ENCODE measurements at regions not wholly inside any gene's neighbourhood (a gene's known extent, or its start where the extent isn't known, plus 50 kb on each side); places are given as distances from the start of the nearest gene placed in this dataset.

DNA sequence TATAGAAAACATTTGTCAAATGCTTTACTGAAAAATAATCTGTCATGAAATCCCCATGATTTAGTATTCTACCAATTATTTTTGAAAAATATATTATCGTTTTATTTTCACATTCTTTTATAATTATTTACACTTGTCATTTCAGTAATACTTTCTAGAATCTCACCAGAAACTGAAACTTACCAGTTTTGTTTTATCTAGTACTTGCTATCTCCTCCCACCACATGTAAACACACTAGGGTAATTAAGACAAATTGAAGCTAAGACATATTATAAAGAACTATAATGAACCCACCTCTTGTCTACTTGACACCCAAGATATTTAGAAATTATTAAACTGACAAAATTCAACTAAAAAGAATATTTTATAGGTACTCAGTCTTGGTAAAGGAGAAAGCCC, 51.5 kb upstream of the GRM3 start:
- TF ChIP-seq, protein P1, sequence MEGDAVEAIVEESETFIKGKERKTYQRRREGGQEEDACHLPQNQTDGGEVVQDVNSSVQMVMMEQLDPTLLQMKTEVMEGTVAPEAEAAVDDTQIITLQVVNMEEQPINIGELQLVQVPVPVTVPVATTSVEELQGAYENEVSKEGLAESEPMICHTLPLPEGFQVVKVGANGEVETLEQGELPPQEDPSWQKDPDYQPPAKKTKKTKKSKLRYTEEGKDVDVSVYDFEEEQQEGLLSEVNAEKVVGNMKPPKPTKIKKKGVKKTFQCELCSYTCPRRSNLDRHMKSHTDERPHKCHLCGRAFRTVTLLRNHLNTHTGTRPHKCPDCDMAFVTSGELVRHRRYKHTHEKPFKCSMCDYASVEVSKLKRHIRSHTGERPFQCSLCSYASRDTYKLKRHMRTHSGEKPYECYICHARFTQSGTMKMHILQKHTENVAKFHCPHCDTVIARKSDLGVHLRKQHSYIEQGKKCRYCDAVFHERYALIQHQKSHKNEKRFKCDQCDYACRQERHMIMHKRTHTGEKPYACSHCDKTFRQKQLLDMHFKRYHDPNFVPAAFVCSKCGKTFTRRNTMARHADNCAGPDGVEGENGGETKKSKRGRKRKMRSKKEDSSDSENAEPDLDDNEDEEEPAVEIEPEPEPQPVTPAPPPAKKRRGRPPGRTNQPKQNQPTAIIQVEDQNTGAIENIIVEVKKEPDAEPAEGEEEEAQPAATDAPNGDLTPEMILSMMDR (IDR thresholded peaks at IDR 0.05; ENCODE audit: insufficient read depth, low read depth, low read length) = no peak
- H3K4me3 ChIP-seq (ENCODE audit: low read depth, low read length) = no peak overlapping the region
- no peak for DNase-seq (ENCODE audit: low read depth)

DNA sequence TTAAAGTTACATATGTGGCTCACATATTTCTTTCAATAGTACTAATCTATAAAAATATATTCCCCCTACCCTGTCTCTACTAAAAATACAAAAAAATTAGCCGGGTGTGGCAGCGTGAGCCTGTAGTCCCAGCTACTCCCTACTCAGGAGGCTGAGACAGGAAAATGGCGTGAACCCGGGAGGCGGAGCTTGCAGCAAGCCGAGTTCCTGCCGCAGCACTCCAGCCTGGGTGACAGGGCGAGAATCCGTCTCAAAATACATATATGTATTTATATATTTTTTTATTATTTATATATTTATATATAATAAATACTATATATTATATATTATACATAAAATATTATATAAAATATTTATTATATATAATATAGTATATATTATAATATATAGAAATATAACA, 69.7 kb upstream of the GRM3 start:
- DNase-seq (ENCODE audit: low read depth) = no peak
- TF ChIP-seq, protein P1 (IDR thresholded peaks at IDR 0.05; ENCODE audit: insufficient read depth, low read depth, low read length) = no peak
- H3K4me3 ChIP-seq (ENCODE audit: low read depth, low read length) = no peak overlapping the region

DNA sequence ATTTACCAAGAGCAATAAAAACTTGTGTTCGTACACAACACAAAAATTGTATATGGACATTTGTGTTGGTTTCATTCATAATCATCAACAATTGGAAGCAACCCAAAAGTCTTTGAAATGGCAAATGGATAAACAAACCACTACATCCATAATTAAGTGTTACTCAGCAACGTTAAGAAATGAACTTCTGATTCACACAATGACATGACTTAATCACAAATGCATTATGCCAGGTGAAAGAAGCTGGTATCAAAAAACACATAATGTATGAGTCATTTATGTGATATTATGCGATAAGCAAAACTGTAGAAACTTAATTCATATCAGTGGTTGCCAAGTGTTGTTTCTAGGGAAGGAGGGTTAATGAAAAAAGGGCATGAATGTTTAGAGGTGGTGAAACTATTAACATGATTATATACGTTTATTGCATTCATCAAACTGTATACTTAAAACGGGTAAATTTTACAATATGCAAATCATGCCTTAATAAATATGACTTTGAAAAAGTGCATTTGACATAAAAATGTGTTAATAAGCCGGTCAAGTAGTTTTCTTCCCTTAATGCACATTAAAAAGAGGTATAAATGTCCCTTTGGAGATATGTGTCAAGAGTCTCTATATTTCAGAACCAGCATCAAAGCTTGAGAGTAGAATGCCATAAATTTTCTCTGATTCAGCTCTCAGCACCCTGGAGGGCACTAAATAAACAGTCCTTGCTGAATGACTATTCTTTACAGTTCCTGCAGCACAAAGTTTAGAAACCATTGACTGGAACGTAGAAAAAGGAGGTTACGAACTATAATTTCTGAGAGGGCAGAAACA, 84.8 kb upstream of the GRM3 start:
- DNase-seq (ENCODE audit: low read depth) = no peak
- H3K4me3 ChIP-seq (ENCODE audit: low read depth, low read length) = no peak overlapping the region
- TF ChIP-seq, protein P1 (IDR thresholded peaks at IDR 0.05; ENCODE audit: insufficient read depth, low read depth, low read length) = no peak

DNA sequence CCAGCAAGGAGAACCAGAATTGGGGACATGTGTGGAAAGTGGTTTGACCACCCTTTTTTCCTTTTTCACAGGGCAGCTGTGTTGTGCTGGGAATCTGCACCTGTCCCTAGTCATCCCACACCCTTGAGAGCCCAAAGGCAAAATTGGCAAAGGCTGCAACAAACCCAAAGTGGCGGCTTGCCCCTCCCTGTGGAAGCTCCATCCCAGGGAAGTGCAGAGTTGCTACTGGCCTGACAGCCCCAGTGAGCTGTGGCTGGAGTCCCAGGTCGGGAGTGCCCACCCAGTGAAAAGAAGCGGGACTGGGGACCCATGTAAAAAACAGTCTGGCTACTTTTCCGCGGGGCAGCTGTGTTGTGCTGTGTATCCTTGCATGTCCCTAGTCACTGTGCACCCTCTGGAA, 109.1 kb upstream of the GRM3 start:
- no peak overlapping the region for H3K4me3 ChIP-seq (ENCODE audit: low read depth, low read length)
- TF ChIP-seq, protein P1 (IDR thresholded peaks at IDR 0.05; ENCODE audit: insufficient read depth, low read depth, low read length) = no peak

DNA sequence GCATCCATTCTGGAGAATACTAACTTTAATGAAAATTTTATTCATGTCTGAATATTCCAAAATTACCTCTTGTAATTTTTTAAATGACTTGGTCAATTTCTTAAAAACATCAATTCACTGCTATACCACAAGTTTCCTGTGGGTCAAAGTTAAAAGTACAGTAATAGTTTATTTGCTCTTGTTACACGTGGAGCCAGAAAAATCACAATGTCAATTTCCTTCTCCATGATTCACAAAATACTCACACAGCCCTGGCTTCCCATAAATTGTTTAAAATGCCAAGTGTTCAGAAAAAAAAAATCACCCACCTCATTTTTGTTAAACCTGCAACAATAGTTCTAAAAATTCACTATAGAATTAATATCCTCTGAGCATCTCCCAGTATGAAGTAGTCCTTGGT, 139.5 kb upstream of the GRM3 start:
- DNase-seq (ENCODE audit: low read depth) = no peak
- TF ChIP-seq, protein P1 (IDR thresholded peaks at IDR 0.05; ENCODE audit: insufficient read depth, low read depth, low read length) = no peak
- H3K4me3 ChIP-seq (ENCODE audit: low read depth, low read length) = no peak overlapping the region

More for the DNA sequence above, 109.1 kb upstream of the GRM3 start:
- DNase-seq (ENCODE audit: low read depth) = no peak

DNA sequence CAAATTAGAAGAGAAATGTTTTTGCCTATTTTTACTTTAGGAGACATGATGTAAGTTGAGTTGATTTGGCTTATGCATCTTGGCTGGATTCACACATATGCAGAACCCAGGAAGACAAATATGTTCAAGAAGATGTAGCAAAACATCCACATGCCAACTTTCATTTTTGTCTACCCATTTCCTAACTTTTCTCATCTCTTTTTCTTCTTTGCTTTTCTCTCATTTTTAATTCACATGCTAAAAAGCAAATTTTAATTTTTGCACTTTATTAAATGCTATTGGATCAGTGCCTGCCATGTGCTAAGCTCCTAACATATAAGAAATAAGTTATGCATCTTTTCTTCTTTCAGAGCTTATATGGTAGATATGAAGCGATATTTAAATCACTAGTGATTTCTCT, 143.7 kb upstream of the GRM3 start:
- DNase-seq (ENCODE audit: low read depth) = no peak
- no peak overlapping the region for H3K4me3 ChIP-seq (ENCODE audit: low read depth, low read length)
- TF ChIP-seq, protein P1 (IDR thresholded peaks at IDR 0.05; ENCODE audit: insufficient read depth, low read depth, low read length) = no peak

DNA sequence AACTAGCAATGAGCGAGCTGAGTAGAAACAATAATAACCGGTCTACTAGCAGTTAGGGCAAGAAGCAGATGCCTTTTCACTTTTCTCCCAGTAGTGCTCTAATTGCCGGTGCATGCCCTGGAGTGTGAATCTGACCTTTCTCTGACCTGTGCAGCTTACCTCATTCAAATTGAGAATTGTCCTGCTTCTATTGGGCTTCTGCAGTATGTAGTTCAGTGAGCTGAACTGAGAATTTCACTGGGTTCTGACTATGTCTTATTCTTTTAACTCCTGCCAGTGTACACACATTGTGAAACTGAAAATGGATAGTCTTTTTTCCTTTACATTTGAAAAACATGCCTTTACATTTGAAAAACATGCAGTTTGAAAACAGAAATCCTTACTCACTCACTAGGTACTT, 157.9 kb upstream of the GRM3 start:
- TF ChIP-seq, protein P1 (IDR thresholded peaks at IDR 0.05; ENCODE audit: insufficient read depth, low read depth, low read length) = no peak
- no peak for DNase-seq (ENCODE audit: low read depth)
- no peak overlapping the region for H3K4me3 ChIP-seq (ENCODE audit: low read depth, low read length)

Measured in fibroblast of villous mesenchyme (primary cell).